ENCODE measurements at regions not wholly inside any gene's neighbourhood (a gene's known extent, or its start where the extent isn't known, plus 50 kb on each side); places are given as distances from the start of the nearest gene placed in this dataset.

GRCh38 chr6:140437619-140438345 is 1063.3 kb upstream of the CITED2 start:
- TF ChIP-seq CTCF (IDR thresholded peaks at IDR 0.05 in 4 of 5, conservative IDR thresholded peaks at IDR 0.05 in 1 of 5) (no peak), POLR2A (IDR thresholded peaks at IDR 0.05) (no peak)
